RWPE1 (cell line): ENCODE measurements at regions not wholly inside any gene's neighbourhood (a gene's known extent, or its start where the extent isn't known, plus 50 kb on each side); places are given as distances from the start of the nearest gene placed in this dataset.

Source experiments
- CTCF ChIA-PET: fragments of 350-600 bp; sonication (Branson Sonifier 250); formaldehyde crosslinking; extraction: SDS; loops from one replicate; lab custom pipeline; 2021; lab: Yijun Ruan, JAX
- POLR2A ChIA-PET: fragments of 400-600 bp; formaldehyde crosslinking; extraction: SDS; loops from one replicate; lab custom pipeline; 2020; ENCODE audit warnings: antibody characterized with exemption; ENCODE audit not compliant: low non-redundant PET; lab: Yijun Ruan, JAX
- DNase-seq: peaks from one replicate; pipeline ENCODE4 v3.0.0; 2012; ENCODE audit warnings: low spot score
- H3K27ac ChIP-seq: fragments of 450-650 bp; 2 replicates; pipeline ENCODE4 v1.5.1; 2017
- CTCF ChIP-seq: fragments of 450-650 bp; conservative IDR thresholded peaks from 2 replicates; pipeline ENCODE4 v1.5.1; 2017; ENCODE audit warnings: low read depth, mild to moderate bottlenecking

- no peak overlapping the region for H3K27ac ChIP-seq
- no peak for TF ChIP-seq CTCF
- no peak for DNase-seq
- CTCF ChIA-PET = no interaction called here
- POLR2A ChIA-PET = no interaction called here
These were observed 337.1 kb upstream of the ZMIZ1 start for GRCh38 chr10:78731675-78732074.

- no peak for TF ChIP-seq CTCF
These were observed 336.4 kb upstream of the ZMIZ1 start for GRCh38 chr10:78732381-78732780.

GRCh38 chr10:78736926-78737630 is 331.7 kb upstream of the ZMIZ1 start:
- ChIA-PET POLR2A (no interaction called here), CTCF (no interaction called here)
- H3K27ac ChIP-seq = no peak overlapping the region
- no peak for TF ChIP-seq CTCF
- no peak for DNase-seq

More at GRCh38 chr10:78732381-78732780, 336.4 kb upstream of the ZMIZ1 start:
- POLR2A ChIA-PET = no interaction called here
- DNase-seq = no peak
- H3K27ac ChIP-seq = no peak overlapping the region
- CTCF ChIA-PET = no interaction called here

GRCh38 chr10:78737883-78738856 is 330.6 kb upstream of the ZMIZ1 start:
- no peak overlapping the region for H3K27ac ChIP-seq
- no peak for TF ChIP-seq CTCF
- ChIA-PET CTCF (no interaction called here), POLR2A (no interaction called here)
- DNase-seq = no peak

GRCh38 chr10:78738861-78739260 is 329.9 kb upstream of the ZMIZ1 start:
- no peak overlapping the region for H3K27ac ChIP-seq
- no peak for DNase-seq
- TF ChIP-seq CTCF = no peak
- ChIA-PET CTCF (no interaction called here), POLR2A (no interaction called here)

- CTCF ChIA-PET = no interaction called here
- no peak overlapping the region for H3K27ac ChIP-seq
- POLR2A ChIA-PET = no interaction called here
- no peak for DNase-seq
- no peak for TF ChIP-seq CTCF
These were observed 329.2 kb upstream of the ZMIZ1 start for GRCh38 chr10:78739444-78740053.
